Immature natural killer cell (primary cell): ENCODE measurements at regions not wholly inside any gene's neighbourhood (a gene's known extent, or its start where the extent isn't known, plus 50 kb on each side); places are given as distances from the start of the nearest gene placed in this dataset.
A peak's percentile ranks its signal among the peaks of the same experiment; 100 is the strongest.
"Not testable (repeated sequence)": the region's sequence is repeated elsewhere in the genome, so short reads cannot be mapped to it uniquely, and the experiment has no call there.

ENCODE experiments used
- DNase-seq, 3 donors: peaks; one replicate each; pipeline ENCODE4 v3.0.0; 2022; ENCODE audit warnings: mixed read lengths in 1 of 3
- H3K27ac Mint-ChIP-seq, 6 donors: one replicate each; pipeline ENCODE4 v1.8.0; 2020; ENCODE audit warnings: mixed read lengths in 6 of 6, mild to moderate bottlenecking in 5 of 6, inconsistent platforms in 4 of 6, moderate library complexity in 3 of 6
- H3K27me3 Mint-ChIP-seq, 3 donors: one replicate each; pipeline ENCODE4 v1.8.0; 2020 to 2021; ENCODE audit warnings: low read depth in 3 of 3, mild to moderate bottlenecking in 3 of 3, mixed read lengths in 3 of 3, moderate library complexity in 3 of 3, inconsistent platforms in 1 of 3
- H3K36me3 Mint-ChIP-seq, 3 donors: one replicate each; pipeline ENCODE4 v1.8.0; 2020; ENCODE audit warnings: mixed read lengths in 3 of 3, inconsistent platforms in 2 of 3, mild to moderate bottlenecking in 2 of 3
- H3K4me1 Mint-ChIP-seq, 2 donors: one replicate each; pipeline ENCODE4 v1.8.0; 2020; ENCODE audit warnings: inconsistent platforms in 2 of 2, mild to moderate bottlenecking in 2 of 2, mixed read lengths in 2 of 2, moderate library complexity in 1 of 2
- H3K4me3 Mint-ChIP-seq, 5 donors: one replicate each; pipeline ENCODE4 v1.8.0; 2020; ENCODE audit warnings: mild to moderate bottlenecking in 5 of 5, mixed read lengths in 5 of 5, inconsistent platforms in 3 of 5, moderate library complexity in 3 of 5
- H3K9me3 Mint-ChIP-seq, 6 donors: one replicate each; pipeline ENCODE4 v1.8.0; 2020; ENCODE audit warnings: mild to moderate bottlenecking in 6 of 6, mixed read lengths in 6 of 6, inconsistent platforms in 4 of 6, moderate library complexity in 3 of 6

- H3K36me3 Mint-ChIP-seq: no peaks in the 10 kb centered on the region
- H3K4me3 Mint-ChIP-seq: no peak overlapping the region
- H3K9me3 Mint-ChIP-seq: no peaks in the 10 kb centered on the region
- H3K27me3 Mint-ChIP-seq: peaks cover 0 to 10% (median 2%) of the 10 kb centered on the region in 3 donors
- DNase-seq: peak; percentile 33 to 63 (median 45)
- H3K4me1 Mint-ChIP-seq: peaks cover 6 to 10% of the 10 kb centered on the region in 2 donors
- H3K27ac Mint-ChIP-seq: peak overlapping the region in 2 of 6 donors; percentile 24 to 73
Measured at GRCh38 chr14:37874429-37875109, 279.1 kb downstream of the TTC6 start.

- DNase-seq: no peak
- Mint-ChIP-seq H3K4me1 (no peaks in the 10 kb centered on the region), H3K4me3 (no peak overlapping the region), H3K9me3 (no peaks in the 10 kb centered on the region), H3K27me3 (peaks cover 0 to 2% (median 0%) of the 10 kb centered on the region in 3 donors), H3K36me3 (no peaks in the 10 kb centered on the region), H3K27ac (no peak overlapping the region)
Measured at GRCh38 chr14:37888234-37888633, 292.8 kb downstream of the TTC6 start.

- Mint-ChIP-seq H3K4me1 (no peaks in the 10 kb centered on the region), H3K36me3 (no peaks in the 10 kb centered on the region), H3K4me3 (no peak overlapping the region), H3K9me3 (no peaks in the 10 kb centered on the region), H3K27me3 (peaks cover 0 to 2% (median 0%) of the 10 kb centered on the region in 3 donors), H3K27ac (no peak overlapping the region)
- DNase-seq: no peak
Measured at GRCh38 chr14:37889087-37889486, 293.7 kb downstream of the TTC6 start.

GRCh38 chr14:37890095-37890494 lies 294.7 kb downstream of the TTC6 start:
- Mint-ChIP-seq H3K36me3 (no peaks in the 10 kb centered on the region), H3K27me3 (peaks cover 0 to 2% (median 0%) of the 10 kb centered on the region in 3 donors)

GRCh38 chr14:37891500-37891899 lies 296.1 kb downstream of the TTC6 start:
- not testable (repeated sequence) for H3K27me3 Mint-ChIP-seq, H3K36me3 Mint-ChIP-seq, DNase-seq, H3K27ac Mint-ChIP-seq, H3K4me1 Mint-ChIP-seq, H3K9me3 Mint-ChIP-seq, H3K4me3 Mint-ChIP-seq

More at GRCh38 chr14:37890095-37890494, 294.7 kb downstream of the TTC6 start:
- Mint-ChIP-seq H3K9me3 (no peaks in the 10 kb centered on the region), H3K4me3 (no peak overlapping the region), H3K27ac (no peak overlapping the region), H3K4me1 (no peaks in the 10 kb centered on the region)
- DNase-seq: no peak

- H3K36me3 Mint-ChIP-seq: no peaks in the 10 kb centered on the region
- H3K27ac Mint-ChIP-seq: no peak overlapping the region
- H3K9me3 Mint-ChIP-seq: no peaks in the 10 kb centered on the region
- no peaks in the 10 kb centered on the region for H3K4me1 Mint-ChIP-seq
- peaks cover 0 to 10% (median 5%) of the 10 kb centered on the region in 3 donors for H3K27me3 Mint-ChIP-seq
- no peak overlapping the region for H3K4me3 Mint-ChIP-seq
- no peak for DNase-seq
Measured at GRCh38 chr14:37894463-37894862, 299.0 kb downstream of the TTC6 start.

- Mint-ChIP-seq H3K9me3 (no peaks in the 10 kb centered on the region), H3K27ac (no peak overlapping the region), H3K27me3 (peaks cover 0 to 16% (median 6%) of the 10 kb centered on the region in 3 donors), H3K4me3 (no peak overlapping the region), H3K4me1 (no peaks in the 10 kb centered on the region), H3K36me3 (no peaks in the 10 kb centered on the region)
- DNase-seq: no peak
Measured at GRCh38 chr14:37899365-37899764, 303.9 kb downstream of the TTC6 start.

- Mint-ChIP-seq H3K9me3 (no peaks in the 10 kb centered on the region), H3K4me3 (no peak overlapping the region), H3K4me1 (no peaks in the 10 kb centered on the region), H3K27me3 (peaks cover 3 to 14% (median 6%) of the 10 kb centered on the region in 3 donors), H3K27ac (no peak overlapping the region), H3K36me3 (no peaks in the 10 kb centered on the region)
- no peak for DNase-seq
Measured at GRCh38 chr14:37900561-37900960, 305.1 kb downstream of the TTC6 start.

GRCh38 chr14:37901978-37902377 lies 305.7 kb upstream of the SSTR1 start:
- no peak for DNase-seq
- H3K9me3 Mint-ChIP-seq: no peaks in the 10 kb centered on the region
- no peaks in the 10 kb centered on the region for H3K36me3 Mint-ChIP-seq
- H3K4me3 Mint-ChIP-seq: no peak overlapping the region
- H3K4me1 Mint-ChIP-seq: no peaks in the 10 kb centered on the region
- peaks cover 3 to 14% (median 4%) of the 10 kb centered on the region in 3 donors for H3K27me3 Mint-ChIP-seq
- H3K27ac Mint-ChIP-seq: no peak overlapping the region

- Mint-ChIP-seq H3K27ac (no peak overlapping the region), H3K4me1 (no peaks in the 10 kb centered on the region), H3K27me3 (peaks cover 3 to 9% (median 5%) of the 10 kb centered on the region in 3 donors), H3K36me3 (no peaks in the 10 kb centered on the region), H3K4me3 (no peak overlapping the region), H3K9me3 (no peaks in the 10 kb centered on the region)
- DNase-seq: peak; percentile 9 to 28 (median 10)
Measured at GRCh38 chr14:37903343-37904191, 304.1 kb upstream of the SSTR1 start.

- no peak for DNase-seq
- no peaks in the 10 kb centered on the region for H3K36me3 Mint-ChIP-seq
- peaks cover 0 to 3% (median 0%) of the 10 kb centered on the region in 3 donors for H3K27me3 Mint-ChIP-seq
- H3K9me3 Mint-ChIP-seq: peaks cover 0 to 3% (median 0%) of the 10 kb centered on the region in 6 donors
- no peak overlapping the region for H3K4me3 Mint-ChIP-seq
- no peaks in the 10 kb centered on the region for H3K4me1 Mint-ChIP-seq
- no peak overlapping the region for H3K27ac Mint-ChIP-seq
Measured at GRCh38 chr14:37924622-37925021, 283.1 kb upstream of the SSTR1 start.

- H3K4me3 Mint-ChIP-seq: no peak overlapping the region
- no peak for DNase-seq
- no peaks in the 10 kb centered on the region for H3K36me3 Mint-ChIP-seq
- H3K27ac Mint-ChIP-seq: no peak overlapping the region
- H3K9me3 Mint-ChIP-seq: peaks cover 0 to 6% (median 0%) of the 10 kb centered on the region in 6 donors
- no peaks in the 10 kb centered on the region for H3K4me1 Mint-ChIP-seq
- H3K27me3 Mint-ChIP-seq: peaks cover 0 to 10% (median 3%) of the 10 kb centered on the region in 3 donors
Measured at GRCh38 chr14:37932008-37932407, 275.7 kb upstream of the SSTR1 start.

- Mint-ChIP-seq H3K9me3 (peaks cover 0 to 6% (median 0%) of the 10 kb centered on the region in 6 donors), H3K27me3 (peaks cover 0 to 10% (median 3%) of the 10 kb centered on the region in 3 donors), H3K27ac (no peak overlapping the region), H3K36me3 (no peaks in the 10 kb centered on the region), H3K4me1 (no peaks in the 10 kb centered on the region), H3K4me3 (no peak overlapping the region)
- DNase-seq: no peak
Measured at GRCh38 chr14:37932481-37932880, 275.2 kb upstream of the SSTR1 start.

- no peak for DNase-seq
- H3K27ac Mint-ChIP-seq: no peak overlapping the region
- H3K4me3 Mint-ChIP-seq: no peak overlapping the region
- H3K27me3 Mint-ChIP-seq: peaks cover 1 to 9% (median 2%) of the 10 kb centered on the region in 3 donors
- H3K9me3 Mint-ChIP-seq: peaks cover 0 to 4% (median 0%) of the 10 kb centered on the region in 6 donors
- H3K36me3 Mint-ChIP-seq: no peaks in the 10 kb centered on the region
- no peaks in the 10 kb centered on the region for H3K4me1 Mint-ChIP-seq
Measured at GRCh38 chr14:37936971-37937370, 270.7 kb upstream of the SSTR1 start.
